ENCODE measurements at regions not wholly inside any gene's neighbourhood (a gene's known extent, or its start where the extent isn't known, plus 50 kb on each side); places are given as distances from the start of the nearest gene placed in this dataset.

DNA sequence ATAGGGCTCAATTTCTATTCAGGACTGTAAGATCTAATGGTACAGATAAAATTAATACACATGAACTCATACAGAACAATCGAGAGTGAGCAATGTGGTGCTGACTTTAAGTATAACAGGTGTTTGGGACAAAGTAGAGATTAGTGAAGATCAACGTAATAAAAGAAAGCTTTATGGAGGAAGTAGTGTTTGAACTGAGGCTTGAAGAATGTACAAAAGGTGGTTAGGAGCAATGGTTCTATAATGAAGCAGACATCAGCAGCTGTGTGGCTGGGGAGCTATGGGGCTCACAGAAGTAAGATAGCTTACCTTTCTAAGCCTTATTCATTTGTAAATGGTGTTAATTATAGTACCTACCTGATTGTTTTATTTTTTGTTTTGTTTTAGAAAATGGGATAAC, 275.4 kb upstream of the RGMB start:
- TF ChIP-seq, protein P1, sequence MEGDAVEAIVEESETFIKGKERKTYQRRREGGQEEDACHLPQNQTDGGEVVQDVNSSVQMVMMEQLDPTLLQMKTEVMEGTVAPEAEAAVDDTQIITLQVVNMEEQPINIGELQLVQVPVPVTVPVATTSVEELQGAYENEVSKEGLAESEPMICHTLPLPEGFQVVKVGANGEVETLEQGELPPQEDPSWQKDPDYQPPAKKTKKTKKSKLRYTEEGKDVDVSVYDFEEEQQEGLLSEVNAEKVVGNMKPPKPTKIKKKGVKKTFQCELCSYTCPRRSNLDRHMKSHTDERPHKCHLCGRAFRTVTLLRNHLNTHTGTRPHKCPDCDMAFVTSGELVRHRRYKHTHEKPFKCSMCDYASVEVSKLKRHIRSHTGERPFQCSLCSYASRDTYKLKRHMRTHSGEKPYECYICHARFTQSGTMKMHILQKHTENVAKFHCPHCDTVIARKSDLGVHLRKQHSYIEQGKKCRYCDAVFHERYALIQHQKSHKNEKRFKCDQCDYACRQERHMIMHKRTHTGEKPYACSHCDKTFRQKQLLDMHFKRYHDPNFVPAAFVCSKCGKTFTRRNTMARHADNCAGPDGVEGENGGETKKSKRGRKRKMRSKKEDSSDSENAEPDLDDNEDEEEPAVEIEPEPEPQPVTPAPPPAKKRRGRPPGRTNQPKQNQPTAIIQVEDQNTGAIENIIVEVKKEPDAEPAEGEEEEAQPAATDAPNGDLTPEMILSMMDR (IDR thresholded peaks at IDR 0.05), result no peak
- no peak for TF ChIP-seq FOXK1 (CRISPR knock-in tag; IDR thresholded peaks at IDR 0.05)
- TF ChIP-seq FOXJ3 (CRISPR knock-in tag; IDR thresholded peaks at IDR 0.05; ENCODE audit: borderline replicate concordance), result no peak
- TF ChIP-seq, protein P2, sequence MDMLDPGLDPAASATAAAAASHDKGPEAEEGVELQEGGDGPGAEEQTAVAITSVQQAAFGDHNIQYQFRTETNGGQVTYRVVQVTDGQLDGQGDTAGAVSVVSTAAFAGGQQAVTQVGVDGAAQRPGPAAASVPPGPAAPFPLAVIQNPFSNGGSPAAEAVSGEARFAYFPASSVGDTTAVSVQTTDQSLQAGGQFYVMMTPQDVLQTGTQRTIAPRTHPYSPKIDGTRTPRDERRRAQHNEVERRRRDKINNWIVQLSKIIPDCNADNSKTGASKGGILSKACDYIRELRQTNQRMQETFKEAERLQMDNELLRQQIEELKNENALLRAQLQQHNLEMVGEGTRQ (CRISPR knock-in tag; IDR thresholded peaks at IDR 0.05), result no peak
- no peak for TF ChIP-seq SMAD3 (CRISPR knock-in tag; IDR thresholded peaks at IDR 0.05; ENCODE audit: borderline replicate concordance)
- TF ChIP-seq ZBTB43 (CRISPR knock-in tag; IDR thresholded peaks at IDR 0.05), result no peak
- TF ChIP-seq ZNF317 (CRISPR knock-in tag; IDR thresholded peaks at IDR 0.05; ENCODE audit: borderline replicate concordance, low read depth), result no peak
- TF ChIP-seq CREB1 (CRISPR knock-in tag; IDR thresholded peaks at IDR 0.05), result no peak
- TF ChIP-seq, protein P3, sequence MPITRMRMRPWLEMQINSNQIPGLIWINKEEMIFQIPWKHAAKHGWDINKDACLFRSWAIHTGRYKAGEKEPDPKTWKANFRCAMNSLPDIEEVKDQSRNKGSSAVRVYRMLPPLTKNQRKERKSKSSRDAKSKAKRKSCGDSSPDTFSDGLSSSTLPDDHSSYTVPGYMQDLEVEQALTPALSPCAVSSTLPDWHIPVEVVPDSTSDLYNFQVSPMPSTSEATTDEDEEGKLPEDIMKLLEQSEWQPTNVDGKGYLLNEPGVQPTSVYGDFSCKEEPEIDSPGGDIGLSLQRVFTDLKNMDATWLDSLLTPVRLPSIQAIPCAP (CRISPR knock-in tag; IDR thresholded peaks at IDR 0.05), result no peak
- no peak for TF ChIP-seq NFYB (CRISPR knock-in tag; conservative IDR thresholded peaks at IDR 0.05; ENCODE audit: low read depth)
- TF ChIP-seq, protein P4, sequence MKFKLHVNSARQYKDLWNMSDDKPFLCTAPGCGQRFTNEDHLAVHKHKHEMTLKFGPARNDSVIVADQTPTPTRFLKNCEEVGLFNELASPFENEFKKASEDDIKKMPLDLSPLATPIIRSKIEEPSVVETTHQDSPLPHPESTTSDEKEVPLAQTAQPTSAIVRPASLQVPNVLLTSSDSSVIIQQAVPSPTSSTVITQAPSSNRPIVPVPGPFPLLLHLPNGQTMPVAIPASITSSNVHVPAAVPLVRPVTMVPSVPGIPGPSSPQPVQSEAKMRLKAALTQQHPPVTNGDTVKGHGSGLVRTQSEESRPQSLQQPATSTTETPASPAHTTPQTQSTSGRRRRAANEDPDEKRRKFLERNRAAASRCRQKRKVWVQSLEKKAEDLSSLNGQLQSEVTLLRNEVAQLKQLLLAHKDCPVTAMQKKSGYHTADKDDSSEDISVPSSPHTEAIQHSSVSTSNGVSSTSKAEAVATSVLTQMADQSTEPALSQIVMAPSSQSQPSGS (CRISPR knock-in tag; IDR thresholded peaks at IDR 0.05; ENCODE audit: borderline replicate concordance, low read depth), result no peak
- TF ChIP-seq, protein P5, sequence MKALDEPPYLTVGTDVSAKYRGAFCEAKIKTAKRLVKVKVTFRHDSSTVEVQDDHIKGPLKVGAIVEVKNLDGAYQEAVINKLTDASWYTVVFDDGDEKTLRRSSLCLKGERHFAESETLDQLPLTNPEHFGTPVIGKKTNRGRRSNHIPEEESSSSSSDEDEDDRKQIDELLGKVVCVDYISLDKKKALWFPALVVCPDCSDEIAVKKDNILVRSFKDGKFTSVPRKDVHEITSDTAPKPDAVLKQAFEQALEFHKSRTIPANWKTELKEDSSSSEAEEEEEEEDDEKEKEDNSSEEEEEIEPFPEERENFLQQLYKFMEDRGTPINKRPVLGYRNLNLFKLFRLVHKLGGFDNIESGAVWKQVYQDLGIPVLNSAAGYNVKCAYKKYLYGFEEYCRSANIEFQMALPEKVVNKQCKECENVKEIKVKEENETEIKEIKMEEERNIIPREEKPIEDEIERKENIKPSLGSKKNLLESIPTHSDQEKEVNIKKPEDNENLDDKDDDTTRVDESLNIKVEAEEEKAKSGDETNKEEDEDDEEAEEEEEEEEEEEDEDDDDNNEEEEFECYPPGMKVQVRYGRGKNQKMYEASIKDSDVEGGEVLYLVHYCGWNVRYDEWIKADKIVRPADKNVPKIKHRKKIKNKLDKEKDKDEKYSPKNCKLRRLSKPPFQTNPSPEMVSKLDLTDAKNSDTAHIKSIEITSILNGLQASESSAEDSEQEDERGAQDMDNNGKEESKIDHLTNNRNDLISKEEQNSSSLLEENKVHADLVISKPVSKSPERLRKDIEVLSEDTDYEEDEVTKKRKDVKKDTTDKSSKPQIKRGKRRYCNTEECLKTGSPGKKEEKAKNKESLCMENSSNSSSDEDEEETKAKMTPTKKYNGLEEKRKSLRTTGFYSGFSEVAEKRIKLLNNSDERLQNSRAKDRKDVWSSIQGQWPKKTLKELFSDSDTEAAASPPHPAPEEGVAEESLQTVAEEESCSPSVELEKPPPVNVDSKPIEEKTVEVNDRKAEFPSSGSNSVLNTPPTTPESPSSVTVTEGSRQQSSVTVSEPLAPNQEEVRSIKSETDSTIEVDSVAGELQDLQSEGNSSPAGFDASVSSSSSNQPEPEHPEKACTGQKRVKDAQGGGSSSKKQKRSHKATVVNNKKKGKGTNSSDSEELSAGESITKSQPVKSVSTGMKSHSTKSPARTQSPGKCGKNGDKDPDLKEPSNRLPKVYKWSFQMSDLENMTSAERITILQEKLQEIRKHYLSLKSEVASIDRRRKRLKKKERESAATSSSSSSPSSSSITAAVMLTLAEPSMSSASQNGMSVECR (CRISPR knock-in tag; IDR thresholded peaks at IDR 0.05; ENCODE audit: borderline replicate concordance), result no peak
- TF ChIP-seq HMGA2 (CRISPR knock-in tag; IDR thresholded peaks at IDR 0.05), result no peak

Measured in WTC11 (cell line).